Osteocyte (in vitro differentiated cells): ENCODE measurements at regions not wholly inside any gene's neighbourhood (a gene's known extent, or its start where the extent isn't known, plus 50 kb on each side); places are given as distances from the start of the nearest gene placed in this dataset.

Experiments used
- DNase-seq: peaks from one replicate; pipeline ENCODE4 v3.0.0; 2021; ENCODE audit warnings: mixed read lengths; ENCODE audit not compliant: unreplicated experiment; ENCODE audit errors: extremely low spot score
- H3K27ac Mint-ChIP-seq: one replicate; pipeline ENCODE4 v1.8.0; 2021; ENCODE audit warnings: mild to moderate bottlenecking, mixed read lengths; ENCODE audit not compliant: unreplicated experiment
- H3K27me3 Mint-ChIP-seq: one replicate; pipeline ENCODE4 v1.8.0; 2021; ENCODE audit warnings: mixed read lengths; ENCODE audit not compliant: unreplicated experiment
- H3K36me3 Mint-ChIP-seq: one replicate; pipeline ENCODE4 v1.8.0; 2021; ENCODE audit warnings: mixed read lengths; ENCODE audit not compliant: unreplicated experiment
- H3K4me1 Mint-ChIP-seq: one replicate; pipeline ENCODE4 v1.8.0; 2021; ENCODE audit warnings: mixed read lengths; ENCODE audit not compliant: unreplicated experiment
- H3K4me3 Mint-ChIP-seq: one replicate; pipeline ENCODE4 v1.8.0; 2021; ENCODE audit warnings: mild to moderate bottlenecking, moderate library complexity, mixed read lengths; ENCODE audit not compliant: unreplicated experiment
- H3K9me3 Mint-ChIP-seq: one replicate; pipeline ENCODE4 v1.8.0; 2021; ENCODE audit warnings: mixed read lengths; ENCODE audit not compliant: unreplicated experiment
- CTCF ChIP-seq: fragments of 200-600 bp; sonication (generic); IDR thresholded peaks from 2 replicates; pipeline ENCODE4 v1.5.0; 2021; ENCODE audit warnings: antibody characterized with exemption, mild to moderate bottlenecking, moderate library complexity

GRCh38 chr14:45679853-45680252 is 426.9 kb upstream of the MIS18BP1 start:
- TF ChIP-seq CTCF = no peak
- H3K9me3 Mint-ChIP-seq = peaks cover 19% of the 10 kb centered on the region
- peak overlapping the region; percentile 95 for H3K27ac Mint-ChIP-seq
- no peak for DNase-seq
- no peaks in the 10 kb centered on the region for H3K27me3 Mint-ChIP-seq
- no peak overlapping the region for H3K4me3 Mint-ChIP-seq
- peaks cover 10% of the 10 kb centered on the region for H3K36me3 Mint-ChIP-seq
- peaks cover 61% of the 10 kb centered on the region for H3K4me1 Mint-ChIP-seq

DNA sequence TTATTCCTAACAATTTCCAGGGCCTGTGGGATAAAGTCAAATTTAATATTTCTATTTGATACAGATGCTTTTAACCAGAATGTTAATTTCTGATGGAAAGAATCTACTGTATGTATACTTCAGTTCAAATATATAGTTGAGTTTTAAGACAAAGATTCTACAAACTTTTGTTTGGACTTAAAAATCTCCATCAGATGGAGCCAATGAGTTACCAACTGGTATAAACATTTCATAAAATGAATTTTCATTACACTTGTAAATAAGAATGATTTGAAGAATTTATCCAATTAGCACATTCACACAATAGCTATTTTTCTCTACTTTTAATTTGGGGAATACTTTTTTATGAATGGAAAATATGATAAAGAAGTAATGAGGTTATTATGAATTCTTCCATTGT is 425.2 kb upstream of the MIS18BP1 start:
- peaks cover 74% of the 10 kb centered on the region for H3K4me1 Mint-ChIP-seq
- peaks cover 4% of the 10 kb centered on the region for H3K36me3 Mint-ChIP-seq
- no peak overlapping the region for H3K4me3 Mint-ChIP-seq
- H3K27me3 Mint-ChIP-seq = no peaks in the 10 kb centered on the region
- TF ChIP-seq CTCF = peak; percentile 44
- peaks cover 9% of the 10 kb centered on the region for H3K9me3 Mint-ChIP-seq
- no peak for DNase-seq
- peak overlapping the region; percentile 59 for H3K27ac Mint-ChIP-seq

DNA sequence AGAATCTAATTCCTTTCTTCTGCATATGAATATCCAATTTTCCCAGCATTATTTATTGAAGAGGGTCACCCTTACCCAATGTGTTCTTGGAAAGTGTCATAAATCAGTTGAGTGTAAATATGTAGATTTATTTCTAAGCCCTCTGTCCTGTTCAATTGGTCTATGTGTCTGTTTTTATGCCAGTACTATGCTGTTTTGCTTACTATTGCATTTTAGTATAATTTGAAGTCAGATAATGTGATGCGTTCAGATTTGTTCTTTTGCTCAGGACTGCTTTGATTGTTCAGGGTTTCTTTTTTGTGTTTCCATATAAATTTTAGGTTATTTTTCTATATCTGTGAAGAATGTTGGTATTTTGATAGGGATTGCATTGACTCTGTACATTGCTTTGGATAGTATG is 420.4 kb upstream of the MIS18BP1 start:
- Mint-ChIP-seq H3K27me3 (no peaks in the 10 kb centered on the region), H3K4me1 (peaks cover 36% of the 10 kb centered on the region), H3K9me3 (peaks cover 5% of the 10 kb centered on the region), H3K36me3 (peaks cover 4% of the 10 kb centered on the region), H3K4me3 (no peak overlapping the region), H3K27ac (no peak overlapping the region)
- TF ChIP-seq CTCF = no peak
- no peak for DNase-seq

DNA sequence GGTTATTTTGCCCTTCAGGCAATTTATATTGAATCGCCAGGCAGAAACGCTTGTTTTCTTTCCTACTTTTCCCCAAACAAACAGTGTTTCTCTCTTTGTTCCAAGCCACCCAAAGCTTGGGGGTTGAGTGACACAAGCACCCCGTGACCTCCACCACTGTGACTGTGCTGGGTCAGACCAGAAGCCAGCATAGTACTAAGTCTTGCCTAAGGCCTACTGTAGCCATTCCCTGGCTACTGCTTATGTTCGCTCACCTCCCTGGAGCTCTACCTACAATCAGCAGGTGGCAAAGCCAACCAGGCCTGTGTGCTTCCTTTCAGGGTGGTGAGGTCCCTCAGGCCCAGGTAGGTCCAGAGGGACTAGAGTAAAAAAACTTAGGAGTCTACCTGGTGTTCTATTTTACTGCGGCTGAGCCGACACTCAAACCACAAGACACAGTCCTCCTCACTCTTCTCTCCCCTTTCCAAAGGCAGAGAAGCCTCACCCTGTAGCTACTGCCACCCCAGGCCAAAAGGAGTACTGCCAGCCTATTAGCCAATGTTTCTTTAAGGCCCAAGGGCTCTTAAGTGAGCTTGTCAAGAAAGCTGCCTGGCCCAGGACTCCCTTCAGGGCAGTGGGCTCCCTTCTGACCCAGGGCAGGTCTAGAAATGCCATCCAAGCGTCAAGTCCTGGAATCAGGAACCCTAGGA is 411.8 kb upstream of the MIS18BP1 start:
- H3K9me3 Mint-ChIP-seq = peaks cover 26% of the 10 kb centered on the region
- no peak overlapping the region for H3K4me3 Mint-ChIP-seq
- H3K27ac Mint-ChIP-seq = no peak overlapping the region

GRCh38 chr14:45658917-45659299 is 405.9 kb upstream of the MIS18BP1 start:
- peaks cover 17% of the 10 kb centered on the region for H3K9me3 Mint-ChIP-seq
- peaks cover under 1% of the 10 kb centered on the region for H3K4me1 Mint-ChIP-seq
- DNase-seq = no peak
- H3K4me3 Mint-ChIP-seq = no peak overlapping the region
- peaks cover 4% of the 10 kb centered on the region for H3K27me3 Mint-ChIP-seq
- no peak for TF ChIP-seq CTCF
- no peak overlapping the region for H3K27ac Mint-ChIP-seq
- no peaks in the 10 kb centered on the region for H3K36me3 Mint-ChIP-seq

More for the DNA sequence above, 411.8 kb upstream of the MIS18BP1 start:
- Mint-ChIP-seq H3K27me3 (peaks cover 4% of the 10 kb centered on the region), H3K4me1 (no peaks in the 10 kb centered on the region), H3K36me3 (no peaks in the 10 kb centered on the region)
- DNase-seq = no peak
- TF ChIP-seq CTCF = peak; percentile 16
